NCI-H345 treated with DMSO at 0.1 percent for 48 hours (cell line): ENCODE measurements at regions not wholly inside any gene's neighbourhood (a gene's known extent, or its start where the extent isn't known, plus 50 kb on each side); places are given as distances from the start of the nearest gene placed in this dataset.
"Not testable (repeated sequence)": the region's sequence is repeated elsewhere in the genome, so short reads cannot be mapped to it uniquely, and the experiment has no call there.

Source experiments
- DNase-seq: peaks from one replicate; lab custom pipeline; 2025; ENCODE audit not compliant: unreplicated experiment; lab: John Stamatoyannopoulos, UW

DNA sequence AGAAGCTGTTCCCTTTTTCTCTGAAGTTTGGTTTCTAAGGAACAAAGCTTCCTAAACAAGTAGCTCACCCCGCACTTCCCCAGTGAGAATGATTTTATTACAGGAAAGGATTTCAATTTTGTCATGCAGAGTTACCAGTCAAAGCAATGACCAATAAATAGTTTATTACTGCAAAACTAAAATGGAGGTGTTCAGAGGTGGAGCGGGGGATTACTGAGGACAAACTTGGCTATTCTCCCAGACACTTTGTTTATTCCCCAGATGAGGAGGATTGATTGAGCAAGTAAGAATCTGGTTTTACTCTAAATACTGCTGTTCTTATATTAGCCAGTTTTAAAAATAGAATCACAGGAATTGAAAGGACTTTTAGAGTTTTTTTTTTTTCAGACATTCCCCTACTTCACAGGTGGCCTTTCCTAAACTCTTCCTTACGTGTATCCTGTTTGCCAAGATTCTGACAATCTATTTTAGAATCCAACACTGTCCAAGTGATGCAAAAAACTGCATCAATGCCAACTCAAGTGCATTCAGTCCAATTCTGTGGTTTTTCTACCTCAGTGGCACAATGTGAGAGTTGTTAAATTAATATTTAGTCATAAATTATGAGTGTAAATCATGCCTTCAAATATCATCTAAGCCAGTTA lies 136.1 kb downstream of the TNFSF18 start:
- DNase-seq, result no peak

DNA sequence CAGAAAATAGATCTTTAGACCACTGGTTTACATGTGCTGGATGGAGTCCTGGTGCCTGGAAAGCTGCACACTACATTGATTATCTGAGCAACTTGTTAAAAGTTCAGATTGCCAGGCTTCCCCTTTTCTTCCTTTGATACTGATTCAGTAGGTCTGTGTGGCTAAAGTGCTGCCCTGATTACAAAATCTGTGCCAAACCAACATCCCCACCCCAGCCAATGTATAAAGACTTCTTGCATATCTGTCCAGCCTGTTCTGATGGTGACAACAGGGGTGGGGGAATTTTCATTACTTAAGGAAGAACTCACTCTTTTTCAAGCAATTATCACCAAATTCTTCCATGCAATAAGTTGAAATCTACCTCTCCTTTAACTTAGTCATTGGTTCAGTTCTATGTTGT lies 135.5 kb downstream of the TNFSF18 start:
- no peak for DNase-seq

DNA sequence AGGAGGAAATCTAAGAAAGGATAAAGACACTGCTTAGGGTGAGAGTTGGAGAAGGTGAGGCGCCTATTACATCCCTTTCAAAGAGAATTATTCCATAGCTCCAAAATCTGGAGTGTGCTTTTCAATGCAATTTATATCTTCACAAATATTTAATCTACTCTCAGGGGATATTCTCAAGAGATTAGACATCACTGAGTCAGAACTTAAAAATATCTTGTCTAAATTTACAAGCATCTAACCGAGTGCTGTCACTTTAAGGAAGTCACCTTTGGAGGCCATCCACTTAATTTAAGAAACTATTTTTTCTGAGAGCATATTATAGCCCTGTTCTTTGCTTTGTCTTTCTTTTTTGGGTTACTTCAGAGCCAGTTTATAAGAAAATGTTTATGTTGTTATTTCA lies 134.6 kb downstream of the TNFSF18 start:
- DNase-seq, result no peak

DNA sequence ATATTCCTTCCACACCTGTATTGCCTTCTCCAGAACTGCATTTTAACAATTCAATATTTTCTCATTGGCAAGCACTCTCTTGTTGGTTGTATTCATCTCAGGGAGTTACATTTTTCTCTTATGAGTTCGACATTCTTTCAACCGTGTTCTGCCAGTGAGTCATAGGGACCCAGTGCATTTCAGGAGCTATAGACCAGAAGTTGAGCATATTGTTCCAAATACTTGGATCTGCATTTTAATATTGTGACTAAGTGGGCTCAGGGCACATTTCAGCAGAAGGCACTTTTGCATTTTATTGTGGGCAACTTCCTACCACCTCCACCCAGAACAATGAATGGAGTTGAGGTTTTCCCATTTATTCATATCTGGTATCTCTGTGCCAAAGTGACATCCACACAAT lies 132.8 kb downstream of the TNFSF18 start:
- DNase-seq, result no peak

DNA sequence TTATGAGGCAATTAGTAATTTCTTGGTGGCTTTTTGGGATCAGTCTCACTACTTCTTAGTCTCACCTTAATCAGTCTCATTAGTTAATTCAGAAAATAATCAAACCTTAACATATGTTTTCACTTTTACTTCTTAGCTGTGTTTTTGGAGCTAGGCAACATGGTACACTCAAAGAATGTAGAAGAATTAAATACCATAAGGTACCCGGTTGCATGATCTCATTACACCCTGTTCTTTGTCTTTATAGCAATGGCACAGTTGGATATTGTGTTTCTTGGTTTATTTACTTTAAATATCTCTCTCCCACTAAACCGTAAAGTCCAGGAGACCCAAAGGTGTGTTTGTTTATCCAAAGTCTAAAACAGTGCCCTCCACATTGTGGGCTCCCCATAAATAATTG lies 132.3 kb downstream of the TNFSF18 start:
- DNase-seq, result no peak

DNA sequence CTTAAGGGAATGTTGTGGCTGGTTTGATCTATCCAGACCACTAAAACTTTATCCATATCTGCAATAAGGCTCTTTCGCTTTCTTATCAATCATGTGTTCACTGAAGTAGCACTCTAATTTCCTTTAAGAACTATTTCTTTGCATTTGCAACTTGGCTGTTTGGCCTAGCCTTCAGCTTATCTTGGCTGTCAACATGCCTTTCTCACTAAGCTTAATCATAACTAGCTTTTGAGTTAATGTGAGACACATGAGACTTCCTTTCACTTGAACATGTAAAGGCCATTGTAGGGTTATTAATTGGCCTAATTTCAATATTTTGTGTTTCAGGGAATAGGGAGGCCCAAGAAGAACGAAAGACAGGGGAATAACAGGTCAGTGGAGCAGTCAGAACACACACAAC lies 124.7 kb downstream of the TNFSF18 start:
- DNase-seq, result no peak

DNA sequence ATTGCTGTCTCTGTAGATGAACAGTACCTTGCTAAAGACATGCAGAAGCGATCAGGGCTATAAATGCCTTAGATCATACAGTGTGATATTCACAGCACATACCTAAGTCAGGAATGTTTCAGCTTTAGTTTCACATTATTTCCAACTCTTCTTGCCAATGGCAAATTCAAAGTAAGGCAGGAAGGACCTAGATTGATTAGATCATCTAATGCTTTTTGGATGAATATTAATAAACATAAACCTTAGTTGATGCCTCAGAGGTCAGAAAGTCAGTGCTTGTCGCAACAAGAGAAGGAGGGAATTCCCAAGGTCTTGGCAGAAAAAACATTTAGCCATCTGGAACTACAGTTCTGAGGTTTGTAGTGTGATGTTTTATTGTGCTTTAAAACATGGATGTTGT lies 122.3 kb downstream of the TNFSF18 start:
- DNase-seq, result no peak

DNA sequence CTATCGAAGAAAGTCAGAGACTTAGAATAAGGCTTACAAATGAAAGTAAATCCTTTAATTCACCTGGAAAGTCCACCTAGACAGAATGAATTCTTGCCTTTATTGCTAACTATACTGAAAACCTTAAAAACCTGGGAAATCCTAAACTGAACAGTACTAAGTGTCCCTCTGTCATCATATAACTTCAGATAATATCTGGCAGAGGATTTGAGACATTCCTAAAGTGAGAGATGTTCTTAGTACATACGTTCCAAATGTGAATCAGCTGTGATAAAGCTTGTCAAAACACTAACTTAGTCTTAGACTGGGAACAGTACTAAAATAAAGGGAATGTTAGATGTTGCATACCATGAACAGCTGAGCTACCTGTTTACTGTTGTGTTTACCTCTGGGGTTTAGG lies 121.7 kb downstream of the TNFSF18 start:
- DNase-seq, result no peak

DNA sequence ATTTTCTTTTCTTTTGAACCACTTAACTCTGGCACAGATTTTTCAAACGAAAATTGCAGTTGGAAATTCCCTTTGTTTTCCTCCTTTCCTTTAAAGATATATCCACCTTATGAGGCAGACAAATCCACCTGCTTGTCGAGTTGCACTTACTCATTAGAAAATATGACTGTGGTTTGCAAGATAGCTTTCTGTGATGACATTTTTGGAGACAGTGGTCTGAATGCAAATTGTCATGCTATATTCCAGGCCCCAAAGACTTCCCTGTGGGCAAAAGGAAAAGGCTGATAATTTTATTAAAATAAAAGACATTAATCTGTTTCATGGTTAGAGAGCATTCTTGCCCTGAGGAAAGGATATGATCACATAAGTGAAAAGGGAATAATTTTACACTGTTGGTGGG lies 120.6 kb downstream of the TNFSF18 start:
- no peak for DNase-seq

DNA sequence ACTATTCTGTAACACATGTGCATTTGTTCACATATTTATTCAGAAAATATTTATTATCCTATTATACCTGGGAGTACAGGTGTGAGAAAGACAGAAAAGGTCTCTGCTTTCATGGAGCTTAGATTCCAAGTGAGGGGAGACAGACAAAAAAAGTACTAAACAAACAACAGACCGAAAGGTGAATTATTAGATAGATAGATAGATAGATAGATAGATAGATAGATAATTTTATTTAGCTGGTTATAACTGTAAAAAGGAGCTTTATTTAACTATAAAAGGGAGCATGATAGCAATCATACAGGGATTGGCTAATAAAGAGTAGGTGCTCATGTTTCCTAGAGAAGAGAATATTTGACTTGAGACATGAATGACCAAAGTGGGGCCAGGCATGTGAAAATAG lies 119.4 kb downstream of the TNFSF18 start:
- DNase-seq, result no peak

DNA sequence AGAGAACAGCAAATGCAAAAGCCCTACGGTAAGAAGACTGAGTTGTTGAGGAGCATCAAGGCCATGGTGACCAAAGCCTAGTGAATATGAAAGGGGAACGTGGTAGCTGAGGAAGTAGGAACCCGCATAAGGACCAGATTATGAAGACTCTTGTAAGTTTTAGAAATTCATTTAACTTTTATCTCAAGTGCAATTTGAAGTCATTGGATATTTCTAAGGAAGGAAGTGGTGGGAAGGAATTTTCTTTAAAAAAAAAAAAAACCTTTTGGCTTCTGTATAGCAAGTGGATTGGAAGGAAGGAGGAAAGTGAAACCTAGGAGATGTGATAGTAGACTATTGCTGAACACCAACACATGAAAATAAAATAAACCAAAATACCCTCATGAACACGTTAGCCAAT lies 119.0 kb downstream of the TNFSF18 start:
- DNase-seq, result no peak

DNA sequence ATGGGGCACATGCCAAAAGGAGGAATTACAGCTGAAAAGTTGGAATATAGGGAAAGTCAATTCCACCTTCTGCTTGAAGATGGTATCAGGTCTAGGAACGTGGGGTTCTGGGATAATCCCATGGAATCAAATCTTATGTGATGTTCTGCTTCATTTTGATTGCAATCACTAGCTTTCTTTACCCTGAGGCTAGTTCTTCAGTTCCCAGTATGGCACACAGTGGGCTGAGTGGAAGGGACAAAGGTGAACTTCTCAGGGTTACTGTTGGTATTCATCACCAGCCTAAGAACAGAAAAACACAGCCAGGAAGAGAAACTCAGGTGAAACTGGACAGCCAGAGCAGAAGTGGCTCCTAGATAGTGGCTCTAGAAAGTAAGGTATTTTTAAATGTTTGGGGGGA lies 117.8 kb downstream of the TNFSF18 start:
- DNase-seq, result no peak

DNA sequence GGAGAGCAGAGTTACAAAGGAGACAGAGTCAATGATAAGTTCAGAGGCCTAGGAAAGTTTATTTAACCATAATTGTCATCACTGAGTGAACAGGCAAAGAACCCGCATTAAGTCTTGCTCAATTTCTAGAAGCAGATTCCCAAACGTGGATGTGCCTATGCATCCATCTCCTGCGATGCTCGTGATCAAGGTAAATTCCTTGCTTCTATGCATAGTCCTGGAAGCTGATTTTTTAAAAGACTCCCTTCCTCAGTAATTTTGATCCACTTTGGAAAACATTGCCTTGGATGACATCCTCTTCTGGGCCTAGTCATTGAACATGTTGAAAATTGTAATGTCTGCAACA lies 116.4 kb downstream of the TNFSF18 start:
- no peak for DNase-seq

DNA sequence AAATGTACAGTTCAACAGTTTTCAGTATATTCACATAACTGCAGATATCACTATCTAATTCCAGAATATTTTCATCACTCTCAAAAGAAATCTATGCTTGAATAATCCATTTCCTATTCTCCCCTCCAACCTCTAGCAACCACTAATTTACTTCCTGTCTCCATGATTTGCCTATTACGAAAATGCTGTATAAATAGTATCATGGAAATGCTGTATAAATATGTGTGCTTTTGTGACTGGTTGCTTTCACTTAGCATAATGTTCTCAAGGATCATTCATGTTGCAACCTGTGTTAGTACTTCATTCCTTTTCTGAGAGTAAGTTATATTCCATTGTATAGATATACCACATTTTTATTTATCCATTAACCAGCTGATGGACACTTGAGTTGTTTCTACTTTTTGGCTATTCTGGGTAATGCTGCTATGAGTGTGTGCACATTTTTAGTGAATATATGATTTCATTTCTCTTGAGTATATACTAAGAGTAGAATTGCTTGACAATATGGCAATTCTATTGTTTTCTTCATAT lies 115.6 kb downstream of the TNFSF18 start:
- no peak for DNase-seq

DNA sequence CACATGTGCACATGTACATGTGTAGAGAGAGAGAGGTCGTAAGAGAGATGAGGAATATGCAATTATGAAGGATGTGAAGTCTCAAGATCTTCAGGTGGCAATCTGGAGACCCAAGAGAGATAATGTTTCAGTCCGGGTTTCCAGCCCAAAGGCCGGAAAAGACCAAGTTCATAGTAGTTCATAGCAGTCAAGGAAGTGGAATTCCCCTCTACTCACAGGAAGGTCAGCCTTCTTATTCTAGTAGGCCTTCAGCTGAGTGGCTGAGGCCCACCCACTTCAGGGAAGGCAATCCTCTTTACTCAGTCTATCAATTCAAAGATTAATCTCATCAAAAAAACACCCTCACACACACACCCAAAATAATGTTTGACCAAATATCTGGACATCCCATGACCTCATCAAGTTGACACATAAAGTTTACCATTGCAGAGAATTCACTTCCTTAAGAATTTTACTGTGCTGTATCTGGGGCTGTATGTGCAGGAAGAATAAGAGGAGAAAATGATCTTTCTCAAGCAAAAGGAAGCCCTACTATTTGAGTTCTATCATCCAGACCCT lies 114.6 kb downstream of the TNFSF18 start:
- no peak for DNase-seq

DNA sequence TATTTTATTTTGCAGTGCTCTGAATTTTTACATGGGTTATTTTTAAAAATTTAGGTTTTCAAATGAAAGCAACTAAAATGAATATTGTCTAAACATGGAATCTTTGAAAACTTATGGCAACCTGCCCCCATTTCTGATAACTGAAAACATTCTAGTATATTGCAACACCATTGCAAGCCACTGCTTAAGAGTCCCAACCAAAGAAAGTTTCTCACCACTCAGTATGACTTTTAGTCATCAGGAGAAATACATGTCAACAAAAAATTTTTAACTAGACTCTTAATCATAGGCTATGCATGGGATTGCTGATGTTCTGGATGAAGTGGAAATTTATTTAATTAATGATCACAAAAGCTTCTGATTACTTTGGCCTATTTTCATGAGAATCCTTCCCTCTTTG lies 112.1 kb downstream of the TNFSF18 start:
- no peak for DNase-seq

DNA sequence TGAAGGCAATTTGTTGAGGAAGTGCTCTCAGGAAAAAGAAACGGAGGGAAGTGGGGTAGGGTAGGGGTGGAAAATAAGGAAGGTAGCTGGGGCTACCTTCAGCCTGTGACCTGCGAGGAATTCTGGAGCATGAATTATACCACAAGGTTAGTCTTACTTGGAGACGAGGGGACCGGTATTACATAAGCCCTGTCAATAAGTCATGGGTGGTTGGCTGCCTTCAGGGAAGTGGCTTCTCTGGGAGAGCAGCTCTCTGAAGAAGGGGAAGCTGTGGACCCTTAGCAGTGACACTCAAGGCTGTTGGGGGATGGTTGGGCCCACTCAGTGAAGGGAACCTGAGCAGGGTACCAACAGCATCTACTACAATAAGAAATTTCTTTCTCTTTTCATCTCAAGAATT lies 111.3 kb downstream of the TNFSF18 start:
- no peak for DNase-seq

DNA sequence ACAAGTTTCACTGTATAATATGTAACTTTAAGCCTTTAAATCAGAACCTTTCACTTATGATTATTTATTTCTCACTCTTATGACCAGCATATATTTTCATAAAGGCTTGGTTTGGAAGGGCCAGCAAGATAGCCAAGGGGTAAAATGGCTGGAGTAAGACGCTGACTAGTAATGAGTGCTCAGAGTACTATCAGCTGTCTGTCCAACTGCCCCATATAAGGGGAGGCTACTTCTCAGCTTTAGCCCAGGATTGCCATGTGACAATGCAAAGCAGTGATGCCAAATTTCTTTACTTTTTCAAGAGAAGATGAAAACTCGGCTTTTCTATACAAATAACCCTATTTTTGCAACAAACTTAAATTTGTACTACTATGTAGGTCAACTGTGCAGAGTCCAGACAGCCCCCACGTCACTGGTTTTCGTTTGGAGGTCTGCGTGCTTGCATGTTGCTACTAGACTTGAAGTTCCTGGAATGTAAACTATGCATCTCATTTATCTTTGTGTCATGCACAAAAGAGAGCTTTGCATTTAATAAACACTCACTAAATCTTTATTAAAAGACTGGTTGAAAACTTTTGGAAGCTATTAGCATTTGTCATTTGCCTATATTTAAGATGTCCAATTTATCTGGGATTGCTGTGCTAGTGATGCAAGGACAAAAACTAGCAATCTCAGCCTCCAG lies 110.4 kb downstream of the TNFSF18 start:
- DNase-seq, result no peak

DNA sequence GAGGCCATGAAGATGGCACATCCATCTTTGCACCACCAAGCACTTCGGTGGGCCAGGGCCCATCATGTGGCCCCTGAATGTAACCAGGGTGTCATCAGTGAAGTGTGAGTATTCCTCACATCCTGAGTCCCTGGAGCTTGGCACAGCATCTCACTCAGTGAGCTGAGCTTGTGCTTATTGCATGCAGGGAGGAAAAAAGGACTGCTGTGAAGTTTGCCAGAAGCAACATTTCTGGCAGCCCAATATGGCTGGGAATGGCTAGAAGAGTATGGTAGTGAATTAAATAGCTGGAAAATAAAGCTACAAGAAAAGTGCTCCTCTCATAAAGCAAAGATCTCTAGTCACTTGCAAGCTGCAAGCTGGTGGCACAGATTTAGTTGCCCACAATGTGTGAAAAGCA lies 109.3 kb downstream of the TNFSF18 start:
- no peak for DNase-seq

DNA sequence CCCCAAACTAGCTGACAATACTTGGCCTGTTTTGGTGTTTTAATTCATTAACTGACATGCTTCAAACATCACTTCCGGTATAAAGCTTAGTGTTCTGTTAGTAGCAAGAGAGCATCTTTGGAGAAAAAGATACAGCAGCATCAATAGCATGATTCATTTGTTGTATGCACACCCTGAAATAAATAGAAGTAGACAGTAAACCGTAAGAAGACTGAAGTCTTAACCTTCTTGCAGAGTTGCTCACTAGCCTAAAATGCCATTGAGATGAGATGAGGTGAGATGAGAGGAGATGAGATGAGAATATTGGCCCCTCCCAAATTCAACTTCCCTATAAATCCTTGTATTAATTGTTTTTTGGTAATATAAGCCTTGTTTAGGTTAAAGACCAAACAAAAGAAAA lies 108.8 kb downstream of the TNFSF18 start:
- no peak for DNase-seq

DNA sequence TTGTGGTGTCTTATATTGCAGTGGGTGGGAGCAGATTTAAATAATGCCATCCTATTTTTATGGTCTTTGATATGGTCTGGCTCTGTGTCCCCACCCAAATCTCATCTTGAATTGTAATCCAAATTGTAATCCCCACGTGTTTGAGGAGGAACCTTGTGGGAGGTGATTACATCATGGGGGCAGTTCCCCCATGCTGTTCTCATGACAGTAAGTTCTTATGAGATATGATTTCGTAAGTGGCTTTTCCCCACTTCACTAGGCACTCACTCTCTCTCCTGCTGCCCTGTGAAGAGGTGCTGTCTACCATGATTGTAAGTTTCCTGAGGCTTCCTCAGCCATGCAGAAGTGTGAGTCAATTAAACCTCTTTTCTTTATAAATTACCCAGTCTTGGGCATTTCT lies 107.6 kb downstream of the TNFSF18 start:
- not testable (repeated sequence) for DNase-seq

DNA sequence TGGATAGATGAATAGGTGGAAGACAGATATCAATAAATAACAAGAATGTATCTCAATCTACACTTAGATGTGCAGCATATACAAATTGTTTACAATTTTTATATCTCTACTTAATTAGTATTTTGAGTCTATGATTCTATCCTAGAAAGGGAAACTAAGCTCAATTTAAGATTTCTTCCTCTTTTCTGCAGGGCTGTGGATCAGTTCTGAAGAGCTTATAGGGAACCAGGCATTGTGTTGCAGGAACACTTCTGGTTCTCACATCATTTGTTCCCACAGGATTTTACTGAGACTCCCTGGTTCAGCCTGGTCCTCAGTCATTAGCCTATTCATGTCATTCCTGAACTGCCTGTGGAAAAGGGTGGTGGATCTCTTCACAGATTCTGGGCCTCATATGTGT lies 105.8 kb downstream of the TNFSF18 start:
- no peak for DNase-seq
